ENCODE measurements at regions not wholly inside any gene's neighbourhood (a gene's known extent, or its start where the extent isn't known, plus 50 kb on each side); places are given as distances from the start of the nearest gene placed in this dataset.

DNA sequence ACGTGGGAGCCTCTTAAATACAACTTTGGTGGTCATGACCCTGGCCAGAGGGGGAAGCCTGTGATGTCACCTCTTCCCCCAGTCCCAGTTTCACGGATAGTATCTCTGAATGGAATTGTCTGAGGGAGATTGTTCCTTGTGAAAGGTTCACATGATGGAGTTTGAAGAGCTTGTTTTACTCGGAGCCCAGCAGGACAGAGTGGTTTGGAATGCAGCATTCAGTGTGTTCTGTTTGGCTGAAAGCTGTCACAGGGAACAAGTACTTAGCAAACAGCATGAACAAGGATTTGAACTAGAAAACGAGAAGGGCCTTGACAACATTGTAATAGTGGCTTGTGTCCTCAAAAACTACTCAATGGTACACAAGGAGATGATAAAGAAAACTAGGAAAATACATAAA, 133.9 kb upstream of the CXorf66 start:
- TF ChIP-seq OSR1 (CRISPR knock-in tag; IDR thresholded peaks at IDR 0.05), result no peak
- no peak for TF ChIP-seq SNAI2 (CRISPR knock-in tag; IDR thresholded peaks at IDR 0.05)
- TF ChIP-seq RARB (CRISPR knock-in tag; IDR thresholded peaks at IDR 0.05), result no peak
- no peak for TF ChIP-seq PPARA (CRISPR knock-in tag; IDR thresholded peaks at IDR 0.05; ENCODE audit: borderline replicate concordance)
- TF ChIP-seq, protein P1, sequence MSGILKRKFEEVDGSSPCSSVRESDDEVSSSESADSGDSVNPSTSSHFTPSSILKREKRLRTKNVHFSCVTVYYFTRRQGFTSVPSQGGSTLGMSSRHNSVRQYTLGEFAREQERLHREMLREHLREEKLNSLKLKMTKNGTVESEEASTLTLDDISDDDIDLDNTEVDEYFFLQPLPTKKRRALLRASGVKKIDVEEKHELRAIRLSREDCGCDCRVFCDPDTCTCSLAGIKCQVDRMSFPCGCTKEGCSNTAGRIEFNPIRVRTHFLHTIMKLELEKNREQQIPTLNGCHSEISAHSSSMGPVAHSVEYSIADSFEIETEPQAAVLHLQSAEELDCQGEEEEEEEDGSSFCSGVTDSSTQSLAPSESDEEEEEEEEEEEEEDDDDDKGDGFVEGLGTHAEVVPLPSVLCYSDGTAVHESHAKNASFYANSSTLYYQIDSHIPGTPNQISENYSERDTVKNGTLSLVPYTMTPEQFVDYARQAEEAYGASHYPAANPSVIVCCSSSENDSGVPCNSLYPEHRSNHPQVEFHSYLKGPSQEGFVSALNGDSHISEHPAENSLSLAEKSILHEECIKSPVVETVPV (CRISPR knock-in tag; IDR thresholded peaks at IDR 0.05), result no peak
- TF ChIP-seq ISL1 (CRISPR knock-in tag; IDR thresholded peaks at IDR 0.05), result no peak
- TF ChIP-seq, protein P2, sequence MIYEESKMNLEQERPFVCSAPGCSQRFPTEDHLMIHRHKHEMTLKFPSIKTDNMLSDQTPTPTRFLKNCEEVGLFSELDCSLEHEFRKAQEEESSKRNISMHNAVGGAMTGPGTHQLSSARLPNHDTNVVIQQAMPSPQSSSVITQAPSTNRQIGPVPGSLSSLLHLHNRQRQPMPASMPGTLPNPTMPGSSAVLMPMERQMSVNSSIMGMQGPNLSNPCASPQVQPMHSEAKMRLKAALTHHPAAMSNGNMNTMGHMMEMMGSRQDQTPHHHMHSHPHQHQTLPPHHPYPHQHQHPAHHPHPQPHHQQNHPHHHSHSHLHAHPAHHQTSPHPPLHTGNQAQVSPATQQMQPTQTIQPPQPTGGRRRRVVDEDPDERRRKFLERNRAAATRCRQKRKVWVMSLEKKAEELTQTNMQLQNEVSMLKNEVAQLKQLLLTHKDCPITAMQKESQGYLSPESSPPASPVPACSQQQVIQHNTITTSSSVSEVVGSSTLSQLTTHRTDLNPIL (CRISPR knock-in tag; IDR thresholded peaks at IDR 0.05; ENCODE audit: low read depth), result no peak
- TF ChIP-seq ARNTL (CRISPR knock-in tag; IDR thresholded peaks at IDR 0.05; ENCODE audit: borderline replicate concordance, low read depth), result no peak
- TF ChIP-seq PATZ1 (CRISPR knock-in tag; IDR thresholded peaks at IDR 0.05; ENCODE audit: borderline replicate concordance), result no peak
- TF ChIP-seq ZNF70 (CRISPR knock-in tag; IDR thresholded peaks at IDR 0.05), result no peak
- no peak for TF ChIP-seq POU6F1 (CRISPR knock-in tag; IDR thresholded peaks at IDR 0.05; ENCODE audit: borderline replicate concordance, low read depth)
- no peak for TF ChIP-seq ZNF8 (CRISPR knock-in tag; IDR thresholded peaks at IDR 0.05)
- TF ChIP-seq ZFP3 (CRISPR knock-in tag; IDR thresholded peaks at IDR 0.05), result no peak
